GM20000 (cell line): ENCODE measurements at regions not wholly inside any gene's neighbourhood (a gene's known extent, or its start where the extent isn't known, plus 50 kb on each side); places are given as distances from the start of the nearest gene placed in this dataset.
"Not testable (repeated sequence)": the region's sequence is repeated elsewhere in the genome, so short reads cannot be mapped to it uniquely, and the experiment has no call there.

Experiments
- DNase-seq: peaks from one replicate; pipeline ENCODE4 v3.0.0; 2012; ENCODE audit warnings: low spot score
- CTCF ChIP-seq: IDR thresholded peaks from 2 replicates; pipeline ENCODE4 v1.5.1; 2012; ENCODE audit warnings: mild to moderate bottlenecking, control low read depth; ENCODE audit errors: extremely low read depth, missing control alignments

- TF ChIP-seq CTCF = no peak
- no peak for DNase-seq
These were observed 484.4 kb upstream of the SPRED2 start for GRCh38 chr2:65916785-65917295.

GRCh38 chr2:65916177-65916576 lies 483.8 kb upstream of the SPRED2 start:
- no peak for TF ChIP-seq CTCF
- no peak for DNase-seq

- DNase-seq = no peak
- TF ChIP-seq CTCF = no peak
These were observed 482.9 kb upstream of the SPRED2 start for GRCh38 chr2:65915273-65915672.

- DNase-seq = no peak
- TF ChIP-seq CTCF = no peak
These were observed 481.9 kb upstream of the SPRED2 start for GRCh38 chr2:65914244-65914786.

- no peak for DNase-seq
- no peak for TF ChIP-seq CTCF
These were observed 481.4 kb upstream of the SPRED2 start for GRCh38 chr2:65913813-65914212.

GRCh38 chr2:65901756-65902155 lies 469.4 kb upstream of the SPRED2 start:
- no peak for DNase-seq
- no peak for TF ChIP-seq CTCF

- no peak for DNase-seq
- no peak for TF ChIP-seq CTCF
These were observed 464.0 kb upstream of the SPRED2 start for GRCh38 chr2:65896446-65896845.

GRCh38 chr2:65890131-65890530 lies 457.7 kb upstream of the SPRED2 start:
- not testable (repeated sequence) for DNase-seq
